Erythroblast (primary cell): ENCODE measurements at regions not wholly inside any gene's neighbourhood (a gene's known extent, or its start where the extent isn't known, plus 50 kb on each side); places are given as distances from the start of the nearest gene placed in this dataset.

ENCODE experiments used
- GATA1 ChIP-seq: IDR thresholded peaks from 2 replicates; pipeline ENCODE4 v1.6.1; 2011; ENCODE audit warnings: low read depth, mild to moderate bottlenecking, control low read depth, low read length, moderate library complexity
- POLR2A ChIP-seq: IDR thresholded peaks from 2 replicates; pipeline ENCODE4 v1.6.1; 2011; ENCODE audit warnings: mild to moderate bottlenecking, low read length

GRCh38 chr12:33555128-33555527 lies 115.5 kb upstream of the SYT10 start:
- TF ChIP-seq POLR2A (no peak), GATA1 (no peak)
